NCI-H226 (cell line): ENCODE measurements at regions not wholly inside any gene's neighbourhood (a gene's known extent, or its start where the extent isn't known, plus 50 kb on each side); places are given as distances from the start of the nearest gene placed in this dataset.
"Not testable (repeated sequence)": the region's sequence is repeated elsewhere in the genome, so short reads cannot be mapped to it uniquely, and the experiment has no call there.

Experiments used
- DNase-seq: peaks from one replicate; pipeline ENCODE4 v3.0.0-alpha.2; 2015

DNA sequence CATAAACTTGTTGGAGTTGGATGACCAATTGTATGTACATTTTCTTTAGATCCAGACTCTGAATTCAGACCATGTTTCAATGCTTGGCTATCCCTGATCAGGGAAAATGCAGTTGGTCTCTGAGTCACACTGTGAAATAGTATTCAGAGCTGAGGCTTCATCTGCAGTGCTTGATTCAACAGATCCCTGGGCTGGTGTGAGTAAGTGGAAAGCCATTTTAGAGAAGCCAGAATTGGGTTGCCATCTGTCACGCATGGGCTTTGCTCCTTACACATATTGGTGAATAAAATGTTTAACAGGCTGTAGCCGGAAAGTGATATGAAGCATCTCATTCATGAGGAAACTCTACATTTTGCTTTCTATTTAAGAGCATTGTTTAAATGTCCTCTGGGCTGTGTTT is 50.0 kb upstream of the ACYP2 start:
- DNase-seq: peak; percentile 39

DNA sequence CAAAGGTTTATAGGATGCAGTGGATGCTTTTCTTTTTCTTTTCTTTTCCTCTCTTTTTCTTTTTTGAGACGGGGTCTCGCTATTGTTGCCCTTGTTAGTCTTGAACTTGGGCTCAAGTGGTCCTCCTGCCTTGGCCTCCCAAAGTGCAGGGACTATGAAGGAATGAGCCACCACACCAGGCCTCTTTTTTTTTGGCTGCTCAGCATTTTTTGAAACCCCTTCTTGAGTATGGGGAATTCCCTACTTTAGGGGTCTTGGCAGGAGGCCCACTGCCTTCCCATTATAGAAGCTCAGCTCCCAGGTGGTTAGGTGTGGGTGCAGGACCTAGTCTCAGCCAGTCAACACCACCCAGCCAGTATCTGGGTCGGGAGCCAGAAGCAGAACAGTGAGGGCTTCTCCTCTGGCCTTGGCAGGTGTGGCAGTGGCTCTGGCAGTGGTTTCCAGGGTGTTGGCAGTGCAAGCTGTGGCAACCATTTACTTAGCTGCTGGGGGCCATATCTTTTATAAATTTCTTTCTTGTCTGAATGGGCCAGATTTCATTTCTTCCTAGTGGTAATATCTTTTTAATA is 51.4 kb upstream of the ACYP2 start:
- DNase-seq: no peak

DNA sequence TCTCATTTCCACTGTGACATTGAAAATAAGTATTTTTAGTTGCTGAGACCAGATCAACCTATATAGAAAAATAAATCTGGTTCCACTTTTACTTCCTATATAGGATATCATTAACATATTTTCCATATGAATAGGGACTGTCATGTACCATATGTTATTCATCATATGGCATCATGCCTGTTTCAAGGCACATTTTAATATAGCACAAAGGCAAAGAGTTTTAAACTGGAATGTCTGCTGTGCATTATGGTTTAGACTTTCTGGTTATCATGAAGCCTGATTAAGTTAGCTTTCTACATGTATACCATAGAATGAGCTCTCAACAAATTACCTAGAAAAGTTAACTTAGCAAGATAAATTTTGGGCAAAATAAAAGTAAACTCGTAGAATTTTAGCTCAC is 53.0 kb upstream of the ACYP2 start:
- DNase-seq: no peak

DNA sequence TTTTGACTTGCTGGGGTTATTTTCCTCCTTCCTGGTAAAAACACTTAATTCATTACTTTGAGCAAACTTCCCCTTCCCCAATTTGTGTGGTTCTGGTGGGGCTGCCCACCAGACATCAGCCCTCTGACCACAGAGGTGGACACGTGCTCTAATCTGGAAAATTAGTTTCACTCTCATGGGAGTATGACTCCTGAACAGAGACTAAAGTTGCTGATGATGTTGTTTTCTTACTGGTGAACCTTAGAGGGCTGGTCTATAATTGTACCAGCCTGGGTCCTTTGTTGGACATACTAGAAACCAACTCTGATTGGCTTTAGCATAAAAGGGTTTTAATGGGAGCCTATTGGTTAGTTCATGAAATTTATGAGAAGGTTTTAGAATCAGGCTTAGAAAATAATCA is 54.1 kb upstream of the ACYP2 start:
- DNase-seq: no peak

DNA sequence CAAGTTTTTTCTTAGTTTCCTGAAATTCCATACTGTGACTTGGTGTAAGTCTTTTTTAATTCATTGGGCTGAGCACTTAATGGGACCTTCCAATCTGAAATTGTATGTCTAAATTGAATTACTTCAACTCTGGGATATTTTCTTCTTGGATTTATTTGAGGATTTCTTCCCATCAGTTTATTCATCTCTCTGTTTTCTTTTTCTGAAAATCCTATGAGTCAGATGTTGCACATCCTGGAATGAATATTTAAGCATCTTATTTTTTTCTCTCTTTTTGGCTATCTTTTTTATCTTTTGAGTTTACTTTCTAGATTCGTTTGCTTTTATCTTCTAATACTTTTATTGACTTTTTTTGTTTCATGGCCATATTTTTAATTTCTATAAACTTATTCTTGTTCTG is 55.4 kb upstream of the ACYP2 start:
- DNase-seq: no peak

DNA sequence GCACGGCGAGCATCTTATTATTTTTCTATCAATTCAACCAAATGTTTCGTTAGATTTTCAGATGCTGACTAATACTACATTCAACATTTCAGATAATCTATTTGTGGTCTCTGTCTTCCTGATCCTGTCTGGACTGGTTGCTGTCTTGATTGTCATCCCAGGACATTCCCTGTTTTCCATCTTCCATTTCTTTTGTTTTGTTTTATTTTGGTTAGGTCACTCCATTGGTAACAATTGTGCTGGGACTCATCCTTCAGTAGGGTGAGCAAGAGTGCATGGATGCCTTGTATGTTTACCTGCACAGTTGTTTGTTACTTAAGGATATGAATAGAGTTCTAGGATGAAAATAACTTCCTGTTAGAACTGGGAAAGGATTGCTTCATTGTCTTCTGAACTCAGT is 55.9 kb upstream of the ACYP2 start:
- no peak for DNase-seq

DNA sequence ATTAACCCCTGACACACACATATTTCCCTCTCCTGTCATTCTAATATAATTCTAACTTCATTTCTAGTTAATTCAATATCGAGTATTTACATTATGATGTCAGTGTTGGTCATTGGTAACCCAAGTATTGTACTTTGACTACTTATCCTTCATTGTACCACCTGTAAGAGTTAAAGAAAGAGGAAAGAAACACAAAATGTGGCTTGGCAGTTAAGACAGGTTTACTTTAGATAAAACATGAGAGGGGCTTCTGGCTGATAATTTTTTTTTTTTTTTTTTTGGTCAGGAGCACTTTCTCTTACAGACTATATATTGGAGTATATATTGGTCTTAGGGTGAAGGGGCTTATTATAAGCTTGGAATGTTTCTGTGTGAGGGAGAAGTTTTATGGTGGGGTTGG is 57.0 kb upstream of the ACYP2 start:
- no peak for DNase-seq

DNA sequence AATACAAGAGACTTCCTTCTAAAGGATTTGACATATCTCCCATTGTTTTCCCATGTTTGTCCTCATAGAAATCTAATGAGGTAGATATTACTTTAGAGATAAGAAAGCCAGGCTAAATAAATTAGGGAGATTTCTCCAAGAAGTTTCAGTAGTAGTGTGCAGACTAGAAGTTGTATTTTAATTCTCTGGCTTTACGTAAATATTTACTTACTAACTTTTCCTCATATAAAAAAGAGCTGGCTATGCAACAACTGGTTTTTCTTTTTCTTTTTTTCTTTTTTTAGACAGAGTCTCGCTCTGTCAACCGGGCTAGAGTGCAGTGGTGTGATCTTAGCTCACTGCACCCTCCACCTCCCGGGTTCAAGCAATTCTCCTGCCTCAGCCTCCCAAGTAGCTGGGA is 60.6 kb upstream of the ACYP2 start:
- DNase-seq: no peak

DNA sequence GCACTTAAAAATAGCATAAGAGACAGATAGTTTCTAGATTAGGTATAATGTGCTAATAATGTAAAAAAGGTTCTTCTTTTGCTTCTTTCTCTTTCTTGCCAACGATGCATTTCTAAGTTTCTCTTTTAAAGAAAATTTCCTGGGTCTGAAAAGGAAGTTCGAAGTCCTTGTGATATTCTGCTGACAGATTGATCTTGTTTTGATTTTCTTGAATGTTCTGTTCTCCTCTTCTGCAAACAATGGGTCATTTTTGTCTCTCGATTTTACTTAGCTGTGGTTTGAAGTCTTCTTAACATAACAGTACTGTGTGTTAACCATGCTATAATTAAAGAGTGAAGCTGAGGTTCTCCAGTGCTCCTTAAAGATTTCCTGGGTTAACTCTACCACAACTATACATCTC is 61.1 kb upstream of the ACYP2 start:
- DNase-seq: no peak

DNA sequence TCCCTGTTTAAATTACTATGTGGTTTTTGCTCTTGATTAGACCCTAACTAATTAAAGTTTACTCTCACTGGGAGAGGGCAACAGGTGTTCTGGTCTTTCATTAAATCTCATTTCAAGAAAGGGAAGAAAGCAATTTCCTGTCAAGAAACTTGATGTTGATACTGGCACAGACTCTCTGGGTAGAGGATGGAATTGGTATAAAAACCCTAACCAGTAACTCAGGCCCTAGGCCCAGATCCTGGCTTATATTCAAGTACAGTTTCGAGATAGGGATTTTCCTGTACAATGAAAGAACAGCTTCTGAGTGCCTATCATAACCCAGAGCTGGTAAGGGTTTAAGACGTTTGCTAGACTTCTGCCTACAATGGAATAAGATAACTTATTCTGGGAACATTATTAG is 61.6 kb upstream of the ACYP2 start:
- no peak for DNase-seq

DNA sequence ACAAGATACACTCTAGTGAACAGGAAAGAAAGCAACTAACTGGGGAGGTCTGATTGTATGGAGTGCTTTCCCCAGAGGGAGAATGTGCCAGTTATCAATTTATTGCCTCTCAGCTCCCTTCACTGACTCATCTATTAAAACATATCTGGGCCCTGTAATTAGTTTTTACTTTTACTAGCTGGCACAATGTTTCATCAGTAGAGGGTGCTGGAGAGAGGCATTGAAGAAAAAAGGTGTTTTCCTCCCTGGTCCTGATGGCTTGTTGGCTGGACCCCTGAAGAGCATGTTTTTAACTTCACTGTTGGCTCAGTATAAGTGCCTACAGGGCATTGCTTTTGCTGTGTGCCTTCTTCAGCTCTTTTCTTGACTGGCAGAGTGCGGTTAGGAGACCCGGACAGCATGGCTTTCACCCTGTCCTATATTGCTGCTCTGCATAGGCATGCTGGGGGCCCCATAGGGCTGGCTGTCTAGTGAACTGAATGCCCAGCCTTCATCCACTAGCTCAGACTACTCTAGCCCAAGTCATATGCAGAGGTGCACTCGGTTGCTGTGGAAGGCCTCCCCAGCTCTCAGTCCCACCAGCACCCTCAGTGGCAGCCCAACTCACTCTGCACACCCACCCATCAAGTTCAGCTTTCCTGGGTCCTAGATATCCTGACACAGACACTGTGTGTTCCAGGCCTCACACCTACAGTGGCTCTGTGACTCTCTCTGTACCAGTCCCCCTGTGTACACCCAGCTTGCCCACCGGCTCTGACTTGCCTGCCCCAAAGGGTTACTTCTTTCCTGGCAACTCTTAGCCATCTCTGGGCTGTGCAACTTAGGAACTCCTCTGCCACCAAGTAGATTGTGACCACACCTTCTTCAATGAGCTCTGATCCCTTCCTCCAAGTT is 62.3 kb upstream of the ACYP2 start:
- DNase-seq: no peak

DNA sequence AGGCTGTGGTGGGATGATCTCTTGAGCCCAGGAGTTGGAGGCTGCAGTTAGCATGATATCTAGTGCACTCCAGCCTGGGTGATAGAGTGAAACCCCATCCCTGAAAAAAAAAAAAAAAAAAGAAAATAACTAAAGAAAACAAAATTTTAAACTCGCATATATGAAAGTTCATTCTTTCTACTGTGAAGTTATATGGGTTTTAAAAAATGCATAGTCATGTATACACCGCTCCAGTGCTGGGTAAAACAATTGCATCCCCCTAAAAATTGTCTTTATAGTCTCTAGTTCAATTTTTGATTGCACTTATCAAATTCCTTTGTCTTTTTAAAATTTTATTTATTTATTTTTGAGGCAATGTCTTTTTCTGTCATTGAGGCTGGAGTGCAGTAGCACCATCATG is 65.0 kb upstream of the ACYP2 start:
- DNase-seq: no peak

DNA sequence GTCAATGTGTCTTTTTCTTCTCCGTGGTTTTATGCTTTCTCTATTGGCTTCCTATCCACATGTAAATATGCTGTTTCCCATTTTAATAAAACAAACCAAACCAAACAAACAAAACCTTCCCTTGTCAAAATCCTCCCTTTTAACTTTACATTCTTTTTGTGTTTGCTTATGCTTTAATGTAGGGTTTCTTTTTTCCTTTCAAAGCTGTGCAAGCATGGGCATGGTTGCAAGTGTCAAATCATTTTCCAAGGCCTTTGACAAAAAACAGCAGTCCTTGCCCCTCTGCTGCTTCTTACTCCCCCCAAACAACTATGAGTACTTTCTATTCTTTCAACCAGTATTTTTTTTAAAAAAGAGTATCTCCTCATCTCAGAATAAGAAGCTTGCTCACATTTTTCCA is 66.0 kb upstream of the ACYP2 start:
- no peak for DNase-seq

DNA sequence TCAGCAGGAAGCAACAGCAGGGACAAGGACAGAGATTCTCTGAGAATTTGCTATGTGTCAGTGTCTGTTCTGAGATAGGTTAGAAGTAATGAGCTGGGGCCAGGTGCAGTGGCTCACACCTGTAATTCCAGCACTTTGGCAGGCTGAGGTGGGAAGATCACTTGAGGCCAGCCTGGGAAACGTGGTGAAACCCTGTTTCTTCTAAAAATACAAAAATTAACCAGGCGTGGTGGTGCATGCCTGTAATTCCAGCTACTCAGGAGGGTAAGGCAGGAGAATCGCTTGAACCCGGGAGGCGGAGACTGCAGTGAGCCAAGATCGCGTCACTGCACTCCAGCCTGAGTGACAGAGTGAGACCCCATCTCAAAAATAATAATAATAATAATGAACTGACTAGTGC is 66.5 kb upstream of the ACYP2 start:
- DNase-seq: not testable (repeated sequence)

DNA sequence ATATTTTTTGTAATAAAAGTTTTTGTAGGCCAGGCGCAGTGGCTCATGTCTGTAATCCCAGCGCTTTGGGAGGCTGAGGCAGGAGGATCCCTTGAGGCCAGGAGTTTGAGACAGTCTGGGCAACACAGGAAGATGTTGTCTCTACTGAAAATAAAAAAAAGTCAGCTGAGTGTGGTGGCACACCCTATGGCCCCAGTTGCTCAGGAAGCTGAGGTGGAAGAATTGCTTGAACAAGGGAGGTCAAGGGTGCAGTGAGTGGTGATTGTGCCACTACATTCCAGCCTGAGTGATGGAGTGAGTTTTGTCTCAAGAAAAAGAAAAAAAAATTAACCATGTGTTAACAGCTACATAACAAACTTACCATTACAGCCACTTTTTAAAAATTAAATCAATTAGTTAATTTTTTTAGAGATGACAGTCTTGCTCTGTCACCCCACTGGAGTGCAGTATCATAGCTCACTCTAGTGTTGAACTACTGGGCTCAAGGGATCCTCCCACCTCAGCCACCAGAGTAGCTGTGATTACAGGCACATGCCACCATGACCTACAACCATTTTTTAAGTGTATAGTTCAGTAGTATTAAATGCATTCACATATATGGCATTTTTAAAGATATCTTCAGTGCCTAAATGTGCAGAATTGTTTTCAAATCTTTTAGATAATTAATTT is 67.2 kb upstream of the ACYP2 start:
- DNase-seq: no peak

DNA sequence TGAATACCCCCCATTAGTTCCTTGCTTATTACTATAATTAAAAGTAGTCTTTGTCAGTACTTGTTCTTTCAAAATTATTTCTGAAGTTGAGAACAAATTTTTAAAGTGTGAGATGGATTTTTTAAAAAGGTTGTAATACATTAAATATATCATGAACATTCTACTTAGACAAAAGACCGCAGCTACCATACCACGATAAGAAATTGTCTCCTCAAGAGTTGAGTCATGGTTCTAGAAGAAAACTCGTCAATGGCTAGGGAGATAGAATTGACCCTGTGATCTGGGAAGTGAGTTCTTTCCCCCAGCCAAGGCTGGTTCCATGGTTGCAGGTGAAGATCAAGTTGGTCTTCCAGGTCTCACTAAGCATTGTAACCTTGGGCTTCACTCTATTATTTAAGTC is 67.8 kb upstream of the ACYP2 start:
- DNase-seq: no peak

DNA sequence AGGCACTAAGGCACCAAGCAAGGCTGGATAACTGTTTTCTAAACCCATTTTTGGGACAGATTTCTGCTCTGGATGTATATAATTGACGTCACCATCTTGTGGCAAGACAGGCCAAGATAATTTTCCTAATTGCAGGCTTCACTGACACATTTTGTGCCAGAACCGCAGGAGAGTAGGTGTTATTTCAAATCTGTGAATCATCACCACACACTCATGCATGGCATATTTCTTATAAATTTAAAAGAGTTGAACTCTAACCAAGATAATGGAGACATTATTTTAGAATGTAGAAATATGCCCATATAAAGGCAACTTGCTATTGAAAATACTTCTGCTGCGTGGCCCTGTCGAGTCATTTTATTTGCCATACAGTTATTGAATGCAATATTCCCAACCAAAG is 68.3 kb upstream of the ACYP2 start:
- peak; percentile 11 for DNase-seq

DNA sequence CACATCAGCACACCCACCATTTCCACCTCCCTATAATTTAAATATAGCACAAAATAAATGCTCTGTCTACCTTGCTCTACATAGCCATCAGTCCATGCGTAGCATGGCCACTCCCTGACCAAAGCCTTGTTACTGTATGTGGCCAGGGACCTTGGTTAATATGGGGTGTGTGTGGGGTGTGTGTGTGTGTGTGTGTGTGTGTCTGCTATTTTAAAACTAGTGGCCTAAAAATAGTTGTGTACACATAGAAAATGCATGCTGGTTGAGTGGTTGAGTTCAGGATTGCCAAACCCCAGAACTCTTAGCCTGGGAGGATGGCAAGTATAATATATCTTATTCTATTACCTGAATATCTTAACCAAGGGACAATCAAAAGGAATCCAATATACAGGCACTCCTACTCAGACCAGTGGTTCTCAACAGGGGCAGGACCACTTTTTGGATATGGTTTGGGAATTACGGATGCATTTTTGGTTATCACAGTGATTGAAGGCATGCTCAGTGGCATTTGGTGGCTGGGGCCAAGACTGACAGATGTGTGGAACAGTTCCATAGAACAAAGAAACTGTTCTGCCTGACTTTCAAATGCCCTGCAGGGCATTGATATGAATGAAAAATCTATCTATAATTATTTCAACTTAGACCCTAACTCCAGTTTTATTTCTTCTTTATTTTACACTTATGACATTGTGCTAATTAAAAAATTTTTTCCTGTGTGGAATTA is 72.3 kb upstream of the PSME4 start:
- no peak for DNase-seq

DNA sequence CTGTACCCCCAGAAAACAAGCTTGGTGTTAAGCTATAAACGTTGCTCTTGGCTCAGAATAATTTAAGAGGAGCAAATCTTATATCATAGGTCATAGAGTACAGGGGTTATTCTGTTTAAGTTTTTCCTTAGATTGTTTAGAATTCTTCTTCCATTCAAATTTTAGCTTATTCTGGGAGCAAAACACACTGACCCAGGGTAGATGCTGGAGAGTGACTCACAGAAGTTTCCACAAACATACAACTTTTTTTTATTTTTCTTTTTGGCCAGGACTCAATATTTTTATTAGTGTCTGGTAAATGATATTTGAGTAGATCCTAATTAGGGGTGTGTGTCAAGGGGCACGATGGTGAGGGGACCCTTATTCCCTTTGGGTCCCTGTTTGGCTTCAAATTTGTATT is 71.5 kb upstream of the PSME4 start:
- no peak for DNase-seq

DNA sequence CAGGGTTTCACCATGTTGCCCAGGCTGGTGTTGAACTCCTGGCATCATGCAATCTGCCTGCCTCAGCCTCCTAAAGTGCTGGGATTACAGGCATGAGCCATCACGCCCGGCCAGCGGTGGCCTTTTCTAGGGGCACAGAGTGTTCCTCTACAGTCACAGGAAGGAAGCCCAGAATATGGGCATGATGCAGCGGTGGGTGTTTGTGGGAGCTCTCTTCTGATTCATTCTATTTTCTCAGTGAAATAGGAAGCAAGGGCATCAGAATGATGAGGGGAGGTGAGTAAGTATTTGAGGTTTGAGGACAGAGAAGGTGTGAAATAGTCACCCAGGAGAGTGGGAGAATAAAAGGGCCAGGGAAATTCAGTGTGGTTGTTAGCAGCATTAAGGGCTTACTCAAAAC is 70.3 kb upstream of the PSME4 start:
- no peak for DNase-seq

DNA sequence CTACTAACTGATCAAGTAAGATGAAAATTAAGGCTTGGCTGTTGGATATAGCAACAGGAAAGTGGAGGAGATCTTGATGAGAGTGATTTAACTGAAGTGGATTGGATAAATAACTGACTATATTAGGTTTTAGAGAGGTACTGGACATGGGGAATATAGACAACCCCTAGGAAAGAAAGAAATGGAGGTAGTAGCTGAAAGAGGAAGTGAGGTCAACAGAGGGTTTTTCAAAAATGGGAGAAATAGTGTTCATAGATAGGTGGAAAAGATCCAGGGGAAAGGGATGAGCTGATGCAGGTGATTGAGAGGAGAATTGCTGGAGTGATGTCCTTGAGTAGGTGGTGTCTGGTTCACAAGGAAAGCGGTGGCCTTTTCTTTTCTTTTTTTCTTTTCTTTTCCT is 69.9 kb upstream of the PSME4 start:
- no peak for DNase-seq

DNA sequence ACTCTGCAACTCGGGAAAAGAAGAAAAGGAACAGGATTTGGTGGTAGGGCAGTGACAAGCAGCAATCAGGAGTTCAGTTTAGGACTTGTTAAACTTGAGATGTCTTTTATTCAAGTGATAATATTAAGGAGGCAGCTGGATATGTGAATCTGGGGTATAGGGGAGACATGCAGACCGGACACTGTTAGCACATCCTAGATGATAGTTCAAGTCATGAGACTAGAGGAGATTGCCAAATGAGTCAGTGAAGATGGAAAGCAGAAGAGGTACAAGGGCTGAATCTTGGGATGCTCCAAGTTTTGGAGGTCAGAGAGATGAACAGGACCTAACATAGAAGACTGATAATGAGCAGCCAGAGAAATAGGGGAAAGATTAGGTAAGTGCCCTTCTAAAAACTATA is 69.5 kb upstream of the PSME4 start:
- DNase-seq: no peak

DNA sequence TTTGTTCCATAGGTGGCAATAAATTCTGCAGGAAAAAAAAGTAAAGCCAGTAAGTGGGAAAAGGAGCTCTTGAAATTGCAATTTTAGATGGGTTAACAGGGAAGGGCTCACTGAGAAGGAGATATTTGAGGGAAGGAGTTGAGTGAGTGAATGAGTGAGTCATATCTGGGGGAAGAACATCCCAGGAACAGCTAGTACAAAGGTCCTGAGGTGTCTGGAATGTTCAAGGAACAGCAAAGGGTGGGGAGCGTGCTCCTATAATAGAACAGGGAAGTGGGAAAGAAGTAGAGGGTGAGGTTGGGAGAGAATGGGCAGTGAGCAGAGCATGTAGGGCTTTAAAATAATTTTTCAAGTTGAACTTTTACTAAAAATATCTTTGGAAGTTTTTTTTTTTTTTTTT is 68.0 kb upstream of the PSME4 start:
- peak; percentile 49 for DNase-seq

DNA sequence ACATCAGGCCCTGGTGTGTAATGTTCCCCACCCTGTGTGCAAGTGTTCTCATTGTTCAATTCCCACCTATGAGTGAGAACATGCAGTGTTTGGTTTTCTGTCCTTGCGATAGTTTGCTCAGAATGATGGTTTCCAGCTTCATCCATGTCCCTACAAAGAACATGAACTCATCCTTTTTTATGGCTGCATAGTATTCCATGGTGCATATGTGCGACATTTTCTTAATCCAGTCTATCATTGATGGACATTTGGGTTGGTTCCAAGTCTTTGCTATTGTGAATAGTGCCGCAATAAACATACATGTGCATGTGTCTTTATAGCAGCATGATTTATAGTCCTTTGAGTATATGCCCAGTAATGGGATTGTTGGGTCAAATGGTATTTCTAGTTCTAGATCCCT is 60.5 kb upstream of the PSME4 start:
- DNase-seq: not testable (repeated sequence)
